Lower lobe of right lung (tissue), 2 donors: ENCODE measurements at regions not wholly inside any gene's neighbourhood (a gene's known extent, or its start where the extent isn't known, plus 50 kb on each side); places are given as distances from the start of the nearest gene placed in this dataset.

Experiments used
- ATAC-seq, 2 donors: fragments of 200-7000 bp; cut with Tn5 transposase; one replicate each; pipeline ENCODE4 v1.9.1; 2020 to 2022; ENCODE audit warnings: mild to moderate bottlenecking in 2 of 2, moderate library complexity in 2 of 2
- DNase-seq: peaks from one replicate; pipeline ENCODE4 v3.0.0-alpha.2; 2020
- H3K27ac ChIP-seq: fragments of 200-600 bp; one replicate; pipeline ENCODE4 v1.8.0; 2022
- H3K27me3 ChIP-seq: fragments of 200-600 bp; one replicate; pipeline ENCODE4 v1.8.0; 2022; ENCODE audit warnings: low read depth
- H3K36me3 ChIP-seq: fragments of 200-600 bp; one replicate; pipeline ENCODE4 v1.8.0; 2022; ENCODE audit warnings: mild to moderate bottlenecking
- H3K4me1 ChIP-seq: fragments of 200-600 bp; one replicate; pipeline ENCODE4 v1.8.0; 2022
- H3K4me3 ChIP-seq: fragments of 200-600 bp; one replicate; pipeline ENCODE4 v1.8.0; 2022; ENCODE audit warnings: mild to moderate bottlenecking
- H3K9me3 ChIP-seq: fragments of 200-600 bp; one replicate; pipeline ENCODE4 v1.8.0; 2022
- CTCF ChIP-seq: fragments of 200-600 bp; IDR thresholded peaks from one replicate; pipeline ENCODE4 v1.8.0; 2022; ENCODE audit warnings: antibody characterized with exemption, mild to moderate bottlenecking
- intact Hi-C: fragments of 100-400 bp; cut with DNase I; formaldehyde crosslinking; loops from one replicate; pipeline ENCODE4 v1.11.0; 2022
- donor health status: DM: no; HTN: yes; CAD: no; lungs with severe emphysema.

DNA sequence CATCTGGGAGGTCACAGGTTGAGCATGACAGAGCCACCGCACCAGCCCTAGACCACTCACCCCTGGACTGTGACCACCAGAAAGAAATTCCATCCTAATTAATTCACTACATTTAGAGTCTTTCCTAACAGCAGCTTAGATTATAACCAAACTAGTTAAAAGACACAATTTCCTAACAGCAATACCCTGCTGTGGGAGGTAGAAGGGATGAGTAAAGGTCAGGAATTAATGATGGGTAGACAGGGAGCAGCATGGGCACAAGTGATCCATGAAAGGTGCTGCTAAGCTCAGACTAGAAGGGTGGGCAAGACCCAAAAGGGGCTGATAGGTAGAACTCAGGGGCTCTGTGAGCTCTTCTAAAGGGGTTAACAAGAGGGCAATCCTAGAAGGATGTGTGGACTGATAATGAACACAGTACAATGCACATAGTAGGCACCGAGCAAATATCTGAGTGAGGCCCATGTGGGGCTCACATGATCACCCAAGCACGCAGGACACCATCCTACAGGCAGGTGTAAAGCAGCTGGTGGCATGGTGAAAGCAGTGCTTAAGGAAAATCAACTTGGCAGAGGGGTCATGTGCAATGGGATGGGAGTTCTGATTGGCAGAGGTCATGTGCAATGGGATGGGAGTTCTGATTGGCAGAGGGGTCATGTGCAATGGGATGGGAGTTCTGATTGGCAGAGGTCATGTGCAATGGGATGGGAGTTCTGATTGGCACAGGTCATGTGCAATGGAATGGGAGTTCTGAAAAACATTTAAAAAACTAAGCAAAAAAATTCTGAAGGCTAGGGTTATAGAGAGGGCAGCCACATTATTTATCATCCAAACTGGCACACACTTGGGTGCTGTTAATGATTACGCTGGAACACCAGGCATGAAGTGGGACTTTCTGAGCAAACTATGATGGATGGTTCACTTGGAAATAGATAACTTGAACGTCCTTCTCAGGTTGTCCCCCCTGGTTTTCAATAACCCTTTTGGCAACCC is 188.2 kb upstream of the FOXQ1 start:
- Histone ChIP-seq H3K4me3 (no peak overlapping the region), H3K4me1 (no peaks in the 10 kb centered on the region), H3K9me3 (no peaks in the 10 kb centered on the region), H3K27ac (no peak overlapping the region), H3K27me3 (no peaks in the 10 kb centered on the region), H3K36me3 (no peaks in the 10 kb centered on the region)
- no peak for ATAC-seq
- no peak for DNase-seq
- TF ChIP-seq CTCF, result no peak
- intact Hi-C loops, result no loop called here

GRCh38 chr6:1122083-1122482 is 189.8 kb upstream of the FOXQ1 start:
- Histone ChIP-seq H3K4me3 (no peak overlapping the region), H3K27me3 (no peaks in the 10 kb centered on the region), H3K9me3 (no peaks in the 10 kb centered on the region), H3K36me3 (no peaks in the 10 kb centered on the region), H3K27ac (no peak overlapping the region), H3K4me1 (no peaks in the 10 kb centered on the region)
- no peak for TF ChIP-seq CTCF
- no peak for ATAC-seq
- intact Hi-C loops, result no loop called here
- no peak for DNase-seq

DNA sequence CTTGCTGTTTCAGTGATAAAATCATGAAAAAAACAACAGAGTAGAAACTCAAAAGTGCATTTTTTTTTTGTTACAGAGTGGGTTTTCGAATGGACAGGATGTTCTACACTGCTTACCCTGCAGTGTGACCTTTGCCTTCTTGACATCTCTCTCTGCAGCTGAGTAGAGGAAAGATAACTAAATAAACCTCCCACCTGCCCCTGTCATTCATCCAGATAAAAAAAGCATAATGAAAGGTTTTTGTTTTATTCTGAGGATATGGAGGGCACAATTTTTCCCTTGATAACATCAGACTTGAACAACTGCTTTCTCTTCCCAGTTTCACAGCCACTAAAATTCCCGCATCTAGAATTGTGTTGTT is 193.6 kb upstream of the FOXQ1 start:
- Histone ChIP-seq H3K9me3 (no peaks in the 10 kb centered on the region), H3K27me3 (no peaks in the 10 kb centered on the region), H3K27ac (no peak overlapping the region), H3K36me3 (no peaks in the 10 kb centered on the region), H3K4me3 (no peak overlapping the region), H3K4me1 (no peaks in the 10 kb centered on the region)
- DNase-seq (no peak), ATAC-seq (no peak)
- intact Hi-C loops, result no loop called here
- no peak for TF ChIP-seq CTCF

- Histone ChIP-seq H3K4me3 (no peak overlapping the region), H3K27ac (no peak overlapping the region), H3K36me3 (no peaks in the 10 kb centered on the region), H3K9me3 (no peaks in the 10 kb centered on the region), H3K27me3 (no peaks in the 10 kb centered on the region), H3K4me1 (no peaks in the 10 kb centered on the region)
- TF ChIP-seq CTCF, result no peak
- intact Hi-C loops, result no loop called here
- ATAC-seq, result no peak
- DNase-seq, result no peak
Observed at GRCh38 chr6:1117530-1118286, 194.2 kb upstream of the FOXQ1 start.

DNA sequence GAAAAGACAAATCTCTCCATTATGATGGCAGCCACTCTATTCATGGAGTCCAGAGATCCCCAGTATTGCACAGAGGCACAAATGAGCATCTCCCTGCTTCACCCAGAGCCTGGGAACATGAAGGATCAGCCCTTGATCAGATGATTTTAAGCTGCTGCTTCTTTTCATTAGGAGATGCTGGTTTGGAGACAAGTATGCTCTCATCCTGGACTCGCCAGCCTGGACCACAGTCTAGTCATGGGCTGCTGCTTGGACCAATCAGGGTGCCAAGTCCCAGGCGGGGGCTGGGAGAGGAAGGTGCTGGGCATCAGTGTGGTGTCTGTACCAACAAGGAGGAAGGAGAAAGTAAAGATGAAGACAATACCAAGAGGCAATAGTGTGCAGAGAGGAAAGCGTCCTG is 195.7 kb upstream of the FOXQ1 start:
- H3K27me3 ChIP-seq, result no peaks in the 10 kb centered on the region
- intact Hi-C loops, result no loop called here
- no peak for DNase-seq
- H3K9me3 ChIP-seq, result no peaks in the 10 kb centered on the region
- H3K36me3 ChIP-seq, result no peaks in the 10 kb centered on the region
- ATAC-seq, result no peak
- no peaks in the 10 kb centered on the region for H3K4me1 ChIP-seq
- H3K4me3 ChIP-seq, result no peak overlapping the region
- no peak for TF ChIP-seq CTCF
- no peak overlapping the region for H3K27ac ChIP-seq
